ENCODE measurements at regions not wholly inside any gene's neighbourhood (a gene's known extent, or its start where the extent isn't known, plus 50 kb on each side); places are given as distances from the start of the nearest gene placed in this dataset.
"Not testable (repeated sequence)": the region's sequence is repeated elsewhere in the genome, so short reads cannot be mapped to it uniquely, and the experiment has no call there.

GRCh38 chr6:15935661-15936060 lies 193.2 kb upstream of the MYLIP start:
- H3K4me3 ChIP-seq (ENCODE audit: low read depth, low read length) = no peak overlapping the region
- no peak for TF ChIP-seq CTCF (IDR thresholded peaks at IDR 0.05; ENCODE audit: borderline replicate concordance, insufficient read depth, low read depth, low read length)

- not testable (repeated sequence) for H3K4me3 ChIP-seq (ENCODE audit: low read depth, low read length)
Measured at GRCh38 chr6:15931697-15932096, 197.2 kb upstream of the MYLIP start.

- no peak overlapping the region for H3K4me3 ChIP-seq (ENCODE audit: low read depth, low read length)
- TF ChIP-seq CTCF (IDR thresholded peaks at IDR 0.05; ENCODE audit: borderline replicate concordance, insufficient read depth, low read depth, low read length) = no peak
Measured at GRCh38 chr6:15930207-15930606, 198.7 kb upstream of the MYLIP start.

- no peak for TF ChIP-seq CTCF (IDR thresholded peaks at IDR 0.05; ENCODE audit: borderline replicate concordance, insufficient read depth, low read depth, low read length)
- H3K4me3 ChIP-seq (ENCODE audit: low read depth, low read length) = no peak overlapping the region
Measured at GRCh38 chr6:15929685-15930084, 199.2 kb upstream of the MYLIP start.

GRCh38 chr6:15927531-15928225 lies 201.2 kb upstream of the MYLIP start:
- TF ChIP-seq CTCF (IDR thresholded peaks at IDR 0.05; ENCODE audit: borderline replicate concordance, insufficient read depth, low read depth, low read length) = no peak
- H3K4me3 ChIP-seq (ENCODE audit: low read depth, low read length) = no peak overlapping the region

- TF ChIP-seq CTCF (IDR thresholded peaks at IDR 0.05; ENCODE audit: borderline replicate concordance, insufficient read depth, low read depth, low read length) = no peak
Measured at GRCh38 chr6:15926256-15926655, 202.6 kb upstream of the MYLIP start.

GRCh38 chr6:15924893-15925292 lies 204.0 kb upstream of the MYLIP start:
- no peak for TF ChIP-seq CTCF (IDR thresholded peaks at IDR 0.05; ENCODE audit: borderline replicate concordance, insufficient read depth, low read depth, low read length)
- H3K4me3 ChIP-seq (ENCODE audit: low read depth, low read length) = no peak overlapping the region

More at GRCh38 chr6:15926256-15926655, 202.6 kb upstream of the MYLIP start:
- no peak overlapping the region for H3K4me3 ChIP-seq (ENCODE audit: low read depth, low read length)

All from GM12875 (cell line).